AG04449 (cell line): ENCODE measurements at regions not wholly inside any gene's neighbourhood (a gene's known extent, or its start where the extent isn't known, plus 50 kb on each side); places are given as distances from the start of the nearest gene placed in this dataset.
"Not testable (repeated sequence)": the region's sequence is repeated elsewhere in the genome, so short reads cannot be mapped to it uniquely, and the experiment has no call there.

Source experiments
- CTCF ChIA-PET: fragments of 350-600 bp; formaldehyde crosslinking; extraction: SDS; loops from one replicate; lab custom pipeline; 2021; ENCODE audit warnings: antibody characterized with exemption; lab: Yijun Ruan, JAX
- POLR2A ChIA-PET: fragments of 400-600, 350-600 bp; formaldehyde crosslinking; extraction: SDS; loops from one replicate; lab custom pipeline; 2020; ENCODE audit warnings: antibody characterized with exemption, inconsistent platforms; lab: Yijun Ruan, JAX
- DNase-seq: peaks from one replicate; pipeline ENCODE4 v3.0.0-alpha.2; 2010; ENCODE audit warnings: low read depth, low spot score
- H3K4me3 ChIP-seq: 2 replicates; pipeline ENCODE4 v1.5.1; 2011; ENCODE audit warnings: low read depth, mild to moderate bottlenecking, control low read depth, low read length
- TF ChIP-seq, protein P1 (sequence below): IDR thresholded peaks from one replicate; pipeline ENCODE4 v1.5.1; 2011; ENCODE audit warnings: mild to moderate bottlenecking, moderate library complexity, low read length, control low read depth, inconsistent platforms; ENCODE audit not compliant: insufficient read depth; ENCODE audit errors: missing control alignments

GRCh38 chr4:66275411-66276038 is 605.2 kb upstream of the EPHA5 start:
- ChIA-PET CTCF (no interaction called here), POLR2A (no interaction called here)
- TF ChIP-seq, protein P1, sequence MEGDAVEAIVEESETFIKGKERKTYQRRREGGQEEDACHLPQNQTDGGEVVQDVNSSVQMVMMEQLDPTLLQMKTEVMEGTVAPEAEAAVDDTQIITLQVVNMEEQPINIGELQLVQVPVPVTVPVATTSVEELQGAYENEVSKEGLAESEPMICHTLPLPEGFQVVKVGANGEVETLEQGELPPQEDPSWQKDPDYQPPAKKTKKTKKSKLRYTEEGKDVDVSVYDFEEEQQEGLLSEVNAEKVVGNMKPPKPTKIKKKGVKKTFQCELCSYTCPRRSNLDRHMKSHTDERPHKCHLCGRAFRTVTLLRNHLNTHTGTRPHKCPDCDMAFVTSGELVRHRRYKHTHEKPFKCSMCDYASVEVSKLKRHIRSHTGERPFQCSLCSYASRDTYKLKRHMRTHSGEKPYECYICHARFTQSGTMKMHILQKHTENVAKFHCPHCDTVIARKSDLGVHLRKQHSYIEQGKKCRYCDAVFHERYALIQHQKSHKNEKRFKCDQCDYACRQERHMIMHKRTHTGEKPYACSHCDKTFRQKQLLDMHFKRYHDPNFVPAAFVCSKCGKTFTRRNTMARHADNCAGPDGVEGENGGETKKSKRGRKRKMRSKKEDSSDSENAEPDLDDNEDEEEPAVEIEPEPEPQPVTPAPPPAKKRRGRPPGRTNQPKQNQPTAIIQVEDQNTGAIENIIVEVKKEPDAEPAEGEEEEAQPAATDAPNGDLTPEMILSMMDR: no peak
- no peak for DNase-seq
- no peak overlapping the region for H3K4me3 ChIP-seq

- no peak overlapping the region for H3K4me3 ChIP-seq
- ChIA-PET POLR2A (no interaction called here), CTCF (no interaction called here)
- no peak for DNase-seq
- TF ChIP-seq, protein P1: no peak
These were observed 602.8 kb upstream of the EPHA5 start for GRCh38 chr4:66273110-66273509.

- CTCF ChIA-PET, POLR2A ChIA-PET, H3K4me3 ChIP-seq, DNase-seq: not testable (repeated sequence)
These were observed 600.1 kb upstream of the EPHA5 start for GRCh38 chr4:66270356-66270755.

DNA sequence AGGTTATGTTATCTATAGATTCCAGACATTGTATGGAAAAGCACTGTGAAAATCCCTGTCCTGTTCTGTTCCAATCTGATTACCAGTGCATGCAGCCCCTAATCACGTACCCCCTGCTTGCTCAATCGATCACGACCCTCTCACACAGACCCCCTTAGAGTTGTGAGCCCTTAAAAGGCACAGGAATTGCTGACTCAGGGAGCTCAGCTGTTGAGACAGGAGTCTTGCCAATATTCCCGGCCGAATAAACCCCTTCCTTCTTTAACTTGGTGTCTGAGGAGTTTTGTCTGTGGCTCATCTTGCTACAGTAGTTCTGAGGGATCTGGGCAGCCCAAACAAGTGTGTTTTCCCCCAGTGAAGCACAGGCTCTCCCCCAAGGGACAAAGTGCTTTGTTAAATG is 596.3 kb upstream of the EPHA5 start:
- POLR2A ChIA-PET, H3K4me3 ChIP-seq, CTCF ChIA-PET, DNase-seq: not testable (repeated sequence)

DNA sequence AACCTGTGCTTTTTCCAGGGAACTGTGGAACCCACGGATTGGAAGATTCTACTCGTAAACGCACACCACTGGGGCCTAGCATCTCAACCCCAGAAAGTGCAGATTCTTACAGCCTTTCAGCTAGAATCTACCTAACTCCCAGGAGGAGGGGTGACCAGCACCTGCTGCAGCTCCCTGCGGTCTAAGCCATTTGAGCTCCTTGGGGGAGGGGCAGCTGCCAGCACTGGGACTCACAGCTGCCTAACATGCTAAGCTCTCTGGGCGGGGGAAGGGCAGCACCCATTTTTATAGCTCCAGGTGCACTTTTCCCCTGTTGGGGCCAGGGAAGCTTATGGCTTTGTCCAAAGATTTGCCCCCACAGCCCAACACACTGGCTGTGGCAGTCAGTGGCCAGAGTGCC is 595.7 kb upstream of the EPHA5 start:
- ChIA-PET POLR2A (no interaction called here), CTCF (no interaction called here)
- H3K4me3 ChIP-seq: no peak overlapping the region
- DNase-seq: no peak
- TF ChIP-seq, protein P1: no peak

GRCh38 chr4:66252291-66252690 is 582.0 kb upstream of the EPHA5 start:
- no peak overlapping the region for H3K4me3 ChIP-seq
- ChIA-PET CTCF (no interaction called here), POLR2A (no interaction called here)
- DNase-seq: no peak
- TF ChIP-seq, protein P1: no peak

- POLR2A ChIA-PET: no interaction called here
- CTCF ChIA-PET: no interaction called here
- DNase-seq: no peak
- no peak overlapping the region for H3K4me3 ChIP-seq
- TF ChIP-seq, protein P1: no peak
These were observed 576.4 kb upstream of the EPHA5 start for GRCh38 chr4:66246643-66247042.
